ENCODE measurements at regions not wholly inside any gene's neighbourhood (a gene's known extent, or its start where the extent isn't known, plus 50 kb on each side); places are given as distances from the start of the nearest gene placed in this dataset.

DNA sequence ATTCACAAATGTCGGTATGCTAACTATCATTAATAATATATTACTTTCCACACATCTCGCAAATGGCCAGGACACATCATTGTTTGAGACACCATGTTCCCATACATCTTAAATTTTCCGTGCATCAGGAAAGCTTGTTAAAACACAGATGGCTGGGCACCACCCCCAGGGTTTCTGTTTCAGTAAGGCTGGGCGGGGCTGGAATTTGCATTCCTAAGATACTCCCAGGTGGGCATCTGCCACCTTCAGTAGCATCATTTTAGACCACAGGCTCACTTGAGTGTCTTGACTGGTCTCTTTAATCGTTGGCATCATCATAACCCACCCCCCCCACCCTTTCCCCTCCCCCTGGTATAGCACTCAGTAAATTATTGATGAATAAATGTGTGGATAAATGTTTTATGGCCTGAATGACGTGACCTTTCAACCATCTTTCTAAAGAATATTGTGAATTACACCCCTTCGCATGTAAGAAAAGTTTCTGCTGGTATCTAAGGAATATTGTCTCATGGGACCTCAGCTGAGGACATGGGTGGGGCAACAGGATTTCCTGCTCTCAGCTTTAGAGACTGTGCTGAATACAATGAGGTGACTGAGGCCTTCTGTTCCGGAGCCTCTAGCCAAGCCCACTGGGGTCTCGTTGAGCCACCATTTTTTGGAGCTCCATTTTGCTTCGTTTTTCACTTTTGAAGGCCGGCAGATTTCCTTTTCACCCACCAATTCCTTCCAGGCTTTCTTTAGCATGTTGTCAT is 124.1 kb upstream of the NEDD9 start:
- no peak for DNase-seq

DNA sequence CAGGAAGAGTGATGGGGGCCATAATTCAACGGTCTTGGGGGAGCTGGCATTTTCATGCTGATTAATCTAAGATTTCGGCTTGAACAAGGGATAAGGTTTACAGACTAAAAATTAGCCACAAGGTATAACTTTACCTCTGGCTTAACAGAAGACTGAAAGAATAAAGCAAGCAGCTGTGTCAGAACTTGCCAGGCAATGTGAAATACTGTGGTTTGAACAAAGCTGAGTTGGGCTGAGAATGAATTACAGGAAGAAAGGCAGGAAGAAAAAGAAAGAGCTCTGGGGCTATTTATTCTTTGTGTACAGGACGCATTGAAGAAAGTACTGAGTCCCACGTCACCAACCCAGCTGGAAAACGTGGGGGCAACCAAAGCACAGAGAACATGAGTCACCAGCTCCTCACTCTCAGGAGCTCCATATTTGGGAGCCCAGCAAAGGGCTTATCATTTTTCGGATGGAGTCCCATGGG is 121.5 kb upstream of the NEDD9 start:
- peak; percentile 34 for DNase-seq

DNA sequence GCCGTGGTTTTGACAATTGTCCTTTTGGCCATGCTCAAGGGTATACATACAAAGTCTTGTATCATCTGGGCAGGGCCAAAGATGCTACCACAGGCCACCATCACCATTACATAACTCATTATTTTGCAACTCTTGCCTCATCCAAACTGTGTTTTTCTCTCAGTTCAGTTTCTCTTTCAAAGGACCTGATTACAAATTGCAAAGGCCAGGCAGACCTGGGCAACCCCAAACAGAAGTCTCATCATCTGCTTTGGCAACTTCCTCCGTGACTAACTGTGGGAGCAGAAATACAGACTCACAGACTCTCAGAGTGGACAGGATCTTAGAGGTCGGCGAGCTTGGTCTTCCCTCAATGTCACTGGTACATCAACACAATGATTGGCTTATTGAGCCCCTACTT is 117.8 kb upstream of the NEDD9 start:
- no peak for DNase-seq

DNA sequence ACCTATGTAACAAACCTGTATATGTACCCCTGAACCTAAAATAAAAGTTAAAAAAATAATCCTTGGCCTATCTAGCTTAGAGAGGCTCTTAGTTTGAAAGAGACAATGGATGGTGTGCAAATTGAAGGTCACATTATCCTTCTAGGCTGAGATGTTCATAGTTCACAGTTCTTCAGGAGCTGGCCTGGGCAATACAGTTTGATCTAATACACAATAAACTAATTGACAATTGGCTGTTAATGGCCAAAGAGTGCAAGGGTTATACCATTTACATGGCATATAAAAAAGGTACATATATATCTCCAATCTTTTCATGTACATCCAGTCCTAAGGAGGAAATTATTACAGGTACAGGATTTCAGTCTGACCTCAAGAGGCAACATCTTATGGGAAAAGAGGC is 117.4 kb upstream of the NEDD9 start:
- no peak for DNase-seq

DNA sequence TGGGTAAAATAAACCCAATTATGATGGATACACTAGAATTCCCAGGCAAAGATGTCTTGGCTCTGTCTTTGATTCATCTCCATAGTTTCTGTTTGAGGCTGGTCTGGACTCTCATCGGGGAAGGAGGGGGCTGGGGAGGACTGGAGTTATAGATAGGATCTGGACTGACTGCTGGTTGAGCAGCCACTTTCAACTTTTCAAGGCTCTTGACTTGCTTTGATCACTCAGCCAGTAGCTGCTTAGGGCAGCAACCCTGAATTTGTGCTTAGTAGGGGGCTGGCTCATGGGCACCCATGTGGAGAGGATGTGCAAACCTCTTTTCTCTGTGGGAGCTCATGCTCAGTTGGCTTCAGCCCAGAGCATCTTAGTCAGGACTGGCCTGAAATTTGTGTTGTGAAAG is 114.0 kb upstream of the NEDD9 start:
- no peak for DNase-seq

DNA sequence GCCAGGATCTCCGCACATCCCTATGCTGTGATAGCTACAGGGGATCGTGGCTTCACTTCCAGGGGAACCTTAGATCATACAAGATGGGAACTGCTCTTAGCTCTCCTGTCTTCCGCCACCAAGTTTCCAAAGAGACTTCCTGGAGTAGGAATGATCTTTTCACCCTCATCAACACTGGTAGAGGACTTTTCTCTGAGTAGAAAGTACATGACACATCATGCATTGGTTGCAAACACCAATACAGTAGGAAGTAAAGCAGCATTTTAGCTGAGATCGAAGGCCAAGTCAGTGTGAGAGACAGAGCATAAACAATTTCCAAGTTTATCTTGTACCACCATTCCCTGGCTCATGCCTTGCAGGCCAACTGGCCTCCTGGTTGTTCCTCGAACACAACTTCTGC is 113.1 kb upstream of the NEDD9 start:
- no peak for DNase-seq

DNA sequence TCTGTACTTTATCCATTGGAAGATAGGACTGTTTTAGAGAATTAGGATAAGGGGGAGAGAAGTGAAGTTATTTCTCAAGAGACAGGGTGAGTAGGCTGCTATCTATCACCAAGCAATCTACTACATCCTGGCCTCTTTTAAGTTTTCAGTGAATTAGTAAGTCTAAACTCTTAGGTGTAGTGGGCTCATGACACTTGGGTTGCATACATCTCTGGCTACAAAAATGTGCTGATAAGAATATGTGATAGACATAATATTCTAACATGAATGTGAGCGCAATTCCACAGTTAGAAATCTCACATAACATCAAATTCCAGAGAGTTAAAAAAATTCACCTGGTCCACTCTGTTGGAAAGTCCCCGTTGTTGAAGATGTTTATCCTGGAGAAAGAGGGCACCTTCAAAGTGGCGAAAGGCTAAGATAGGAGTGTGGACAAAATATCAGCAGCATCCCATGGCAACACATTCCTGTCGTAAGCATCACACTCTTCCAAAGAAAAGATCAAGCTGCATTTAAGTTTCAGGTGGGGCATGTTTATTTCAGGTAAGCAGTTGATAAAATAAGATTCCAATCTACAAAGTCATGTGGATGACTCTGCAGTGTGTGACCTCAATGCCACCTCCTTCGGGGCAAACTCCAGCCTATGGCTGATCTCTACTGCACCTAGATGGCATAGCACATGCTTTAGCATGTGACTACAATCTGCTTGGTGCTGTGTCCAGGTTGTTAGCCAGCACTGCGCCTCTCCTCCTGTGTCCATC is 111.7 kb upstream of the NEDD9 start:
- no peak for DNase-seq

DNA sequence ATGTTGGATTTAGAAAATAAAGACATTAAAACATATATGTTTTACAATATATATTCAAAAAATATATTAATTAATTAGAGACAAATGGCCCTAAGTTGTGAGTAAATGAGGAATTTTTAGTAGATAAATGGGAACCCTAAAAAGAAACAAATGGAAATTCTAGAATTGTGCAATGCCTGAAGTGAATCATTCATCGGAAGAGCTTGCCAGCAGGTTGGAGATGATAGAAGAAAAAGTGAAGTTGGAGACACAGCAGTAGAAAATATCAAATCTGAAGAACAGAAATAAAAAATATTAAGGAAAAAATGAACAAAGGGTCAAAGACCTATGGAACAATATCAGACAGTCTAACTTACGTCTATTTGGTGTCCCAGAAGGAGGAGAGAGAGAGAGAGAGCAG is 109.4 kb upstream of the NEDD9 start:
- DNase-seq, result no peak

DNA sequence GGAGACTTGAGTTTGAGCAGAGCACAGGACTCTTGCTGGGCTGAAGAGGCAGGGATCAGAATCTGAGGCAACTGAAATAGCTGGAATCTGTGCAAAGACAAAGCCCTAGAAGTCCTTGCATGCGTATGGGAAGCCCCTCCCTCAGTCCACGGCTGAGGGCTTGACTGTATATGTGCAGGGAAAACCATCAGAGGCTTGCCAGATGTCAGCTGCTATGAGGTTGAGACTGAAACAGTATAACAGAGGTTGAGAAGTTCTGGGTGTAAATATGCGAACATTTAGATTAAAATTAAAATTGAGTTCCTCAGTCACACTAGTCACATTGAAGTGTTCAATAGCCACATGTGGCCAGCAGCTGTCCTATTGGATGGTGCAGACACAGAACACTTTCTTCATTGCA is 108.8 kb upstream of the NEDD9 start:
- no peak for DNase-seq

DNA sequence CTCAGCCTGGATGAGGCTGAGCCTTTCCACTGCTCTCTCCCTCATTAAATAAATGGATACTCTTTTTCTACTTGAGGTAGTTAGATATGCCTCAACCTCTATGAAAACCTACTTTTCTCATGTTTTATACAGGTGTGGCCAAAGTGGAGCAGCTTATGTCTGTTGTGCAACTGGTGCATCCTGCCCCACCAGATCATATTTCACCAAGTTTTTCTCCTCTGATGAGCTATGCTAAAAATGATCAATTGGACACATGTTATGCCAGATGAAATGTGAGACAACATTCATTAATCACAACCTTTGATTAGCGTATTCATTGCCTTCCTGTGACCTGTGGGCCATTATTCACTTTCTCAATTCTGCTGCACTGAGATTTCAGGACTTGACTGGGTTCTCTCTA is 106.9 kb upstream of the NEDD9 start:
- no peak for DNase-seq

DNA sequence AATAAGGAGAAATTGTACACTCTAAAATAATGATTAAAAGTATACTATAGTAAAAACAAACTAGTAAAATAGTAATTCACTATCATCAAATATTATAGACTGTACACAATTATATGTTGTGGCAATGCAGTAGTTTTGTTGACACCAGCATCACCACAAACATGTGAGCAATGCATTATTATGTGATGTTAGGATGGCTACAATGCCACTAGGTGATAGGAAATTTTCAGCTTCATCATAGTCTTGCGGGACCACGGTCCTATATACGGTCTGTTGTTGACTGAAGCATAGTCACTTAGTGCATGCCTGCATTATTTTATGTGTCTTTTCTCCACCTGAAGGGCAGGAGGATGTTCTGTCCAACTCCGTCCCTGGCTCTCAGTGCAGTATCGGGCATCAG is 104.8 kb upstream of the NEDD9 start:
- DNase-seq, result no peak

DNA sequence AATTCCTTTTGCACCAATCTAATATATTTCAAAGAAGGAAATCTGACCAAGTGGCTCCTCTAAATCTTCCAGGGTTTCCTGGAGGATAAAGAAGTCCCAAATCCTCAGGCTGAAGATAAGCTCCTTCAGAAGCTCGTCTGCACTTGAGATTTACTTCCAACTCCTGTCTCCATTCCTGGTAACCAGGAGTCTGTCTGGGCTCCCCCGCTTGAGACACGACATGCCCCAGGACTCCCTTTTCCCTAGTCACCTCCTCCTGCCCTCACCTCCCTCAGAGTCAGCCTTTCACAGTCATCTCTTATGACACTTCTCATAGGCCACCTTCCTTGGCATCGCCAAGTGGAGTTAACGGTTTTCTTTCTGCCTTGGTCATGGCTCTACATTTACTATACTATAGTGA is 103.4 kb upstream of the NEDD9 start:
- DNase-seq, result no peak

DNA sequence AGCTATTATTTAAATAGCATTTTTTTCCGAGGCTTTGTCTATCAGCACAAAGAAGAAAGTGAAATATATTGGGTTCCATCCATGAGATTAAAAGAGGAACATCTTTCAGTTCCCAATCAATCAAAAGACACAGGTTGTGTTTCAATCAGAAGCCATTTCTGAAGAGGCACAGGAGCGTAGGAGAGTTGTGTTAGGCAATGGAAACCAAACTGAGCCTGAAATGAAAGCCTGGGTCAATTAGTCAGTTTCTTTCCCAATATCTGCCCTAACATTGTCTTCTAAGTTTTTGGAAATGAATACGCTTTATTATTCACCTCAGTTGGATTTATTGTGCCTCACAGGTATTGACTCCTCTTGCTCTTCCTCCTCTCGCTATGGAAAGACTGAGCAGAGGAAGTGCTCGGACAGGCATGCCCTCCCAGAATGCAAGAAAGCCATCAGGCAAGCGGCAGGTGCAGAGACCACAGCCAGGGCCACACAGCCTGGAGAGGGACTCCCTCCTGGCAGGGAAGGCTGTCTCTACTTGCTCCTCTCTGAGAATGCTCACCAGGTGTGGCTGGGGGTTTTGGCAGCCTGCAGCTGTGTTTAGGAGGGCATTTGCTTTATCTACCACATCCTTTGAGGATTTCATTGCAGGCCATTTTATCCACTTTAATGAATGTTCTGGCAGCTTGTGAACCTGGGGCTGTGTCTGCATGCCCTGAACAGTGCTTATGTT is 100.8 kb upstream of the NEDD9 start:
- DNase-seq, result no peak

DNA sequence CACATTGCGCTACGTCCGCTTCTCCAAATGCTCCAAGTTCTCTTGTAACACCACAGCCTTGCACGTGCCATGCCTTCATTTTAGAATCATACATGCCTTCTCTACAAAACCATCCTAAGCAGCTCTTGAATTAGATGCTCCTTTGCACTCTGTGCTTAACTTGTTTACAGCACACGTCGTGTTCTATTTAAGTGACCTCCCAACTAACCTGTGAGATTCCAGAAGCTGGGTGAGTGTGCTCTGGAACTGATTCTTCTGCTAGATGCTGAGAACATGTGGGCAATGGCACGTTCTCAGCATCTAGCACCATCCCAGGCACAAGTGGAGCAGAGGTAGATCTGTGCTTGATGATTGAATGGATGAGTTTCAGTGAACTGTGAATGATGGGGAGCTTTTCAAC is 100.0 kb upstream of the NEDD9 start:
- DNase-seq, result no peak

DNA sequence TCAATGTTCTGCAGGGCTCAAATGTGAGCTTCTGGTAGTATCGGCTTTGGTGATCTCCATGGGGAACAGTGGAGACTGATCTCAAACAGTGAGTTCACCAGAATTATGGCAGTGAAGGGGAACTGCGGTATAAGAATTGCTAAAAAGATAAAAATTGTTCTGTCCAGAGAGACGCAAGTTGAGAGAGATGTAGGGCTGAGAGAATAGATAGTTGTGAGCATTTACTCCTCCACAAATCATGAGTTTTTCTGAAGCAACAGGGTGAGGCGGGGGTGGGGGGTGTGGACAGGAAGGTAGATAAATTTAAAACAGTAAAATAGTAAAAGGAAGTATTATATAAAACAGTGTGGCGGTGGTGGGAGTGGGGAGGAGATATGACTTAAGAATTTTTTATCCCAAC is 98.6 kb upstream of the NEDD9 start:
- no peak for DNase-seq

DNA sequence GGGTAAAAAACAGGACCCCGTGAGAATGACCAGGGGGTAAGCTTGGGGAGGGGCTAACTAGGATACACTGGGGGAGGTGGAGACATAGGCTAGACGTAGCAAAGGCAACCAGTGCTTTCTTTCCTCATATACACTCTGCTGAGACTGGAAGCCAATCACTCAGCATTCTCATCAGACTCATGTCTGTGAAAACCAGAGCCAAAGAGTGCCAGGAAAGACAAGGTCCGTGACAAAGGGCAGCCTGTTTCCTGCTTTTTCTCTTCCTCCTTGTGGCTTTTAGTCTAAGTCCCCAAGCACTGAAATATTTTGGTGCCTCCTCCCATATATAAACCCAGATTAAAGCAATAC is 97.9 kb upstream of the NEDD9 start:
- DNase-seq, result no peak

DNA sequence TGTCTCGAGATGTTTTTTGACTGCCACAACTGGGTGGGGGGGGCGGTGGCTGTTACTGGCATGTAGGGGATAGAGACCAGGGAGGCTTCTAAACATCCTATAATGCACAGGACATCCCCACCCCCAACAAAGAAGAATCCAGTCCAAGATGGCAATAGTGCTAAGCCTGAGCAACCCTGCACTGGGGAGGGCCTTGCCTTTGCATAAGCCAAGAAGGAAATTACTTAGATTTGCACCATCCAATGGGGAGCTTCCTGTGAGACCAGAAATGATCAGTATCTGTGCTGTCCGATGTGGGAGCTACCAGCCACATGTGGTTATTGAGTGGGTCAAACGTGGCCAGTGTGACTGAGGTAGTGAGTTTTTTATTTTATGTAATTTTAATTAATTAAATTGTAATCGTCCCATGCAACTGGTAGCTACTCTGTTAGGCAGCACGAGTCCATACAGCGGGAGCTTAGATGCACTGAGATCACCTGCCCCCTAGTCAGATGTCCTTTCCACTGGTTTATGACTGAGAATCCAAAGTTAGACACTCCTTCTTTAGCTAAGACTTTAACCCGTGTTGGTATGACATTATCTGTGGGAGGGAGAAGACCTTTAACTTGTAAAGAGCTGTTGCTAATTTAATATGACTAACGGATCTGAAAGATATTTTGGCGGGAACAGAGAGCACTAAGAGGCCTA is 97.4 kb upstream of the NEDD9 start:
- no peak for DNase-seq

DNA sequence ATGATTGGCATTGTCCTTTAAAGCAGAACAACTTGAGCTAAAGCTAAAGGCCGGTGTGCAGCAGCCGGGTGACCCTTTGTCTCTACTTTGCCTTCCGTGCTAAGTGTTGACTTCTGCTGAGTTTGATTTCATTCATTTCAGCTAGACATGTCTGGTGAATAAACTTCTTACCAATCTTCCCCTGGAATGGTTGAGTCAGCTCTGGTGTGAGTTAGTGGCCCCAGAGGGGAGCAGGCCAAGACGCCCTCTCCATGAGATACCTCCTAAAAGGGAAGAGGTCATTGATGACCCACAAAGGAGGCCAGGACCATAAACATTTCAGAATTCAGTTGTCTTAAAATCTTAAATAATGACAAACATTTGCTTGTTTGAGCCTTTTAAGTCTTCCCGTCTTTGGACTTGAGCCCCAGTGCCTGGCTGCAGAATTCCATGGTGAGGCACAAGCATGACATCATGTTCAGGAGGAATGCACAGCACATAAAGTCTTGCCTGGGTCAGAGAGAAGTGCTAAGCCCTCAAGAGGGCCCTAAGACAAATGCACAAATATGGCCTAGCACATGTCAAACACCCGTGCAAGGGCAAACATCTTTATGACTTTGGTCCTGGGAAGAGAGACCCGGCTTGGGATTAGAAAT is 96.3 kb upstream of the NEDD9 start:
- no peak for DNase-seq

DNA sequence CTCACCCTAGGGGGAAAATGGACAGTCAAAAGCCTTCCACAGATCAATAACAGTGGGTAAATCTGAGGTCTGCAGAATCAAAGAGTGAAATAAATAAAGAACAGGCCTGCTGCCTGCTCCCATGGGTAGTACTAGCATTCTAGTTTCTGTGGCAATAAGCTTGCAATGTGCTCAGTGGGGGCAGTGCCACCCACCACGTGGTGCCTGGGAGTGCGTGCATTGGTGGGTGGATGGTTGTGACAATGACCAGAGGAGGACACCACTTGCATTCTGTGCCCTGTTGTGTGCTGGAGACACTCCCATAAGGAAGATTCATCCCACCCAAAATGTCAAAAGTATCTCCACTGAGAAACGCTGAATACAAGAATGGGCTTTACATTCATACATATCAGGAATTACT is 95.5 kb upstream of the NEDD9 start:
- DNase-seq, result no peak

DNA sequence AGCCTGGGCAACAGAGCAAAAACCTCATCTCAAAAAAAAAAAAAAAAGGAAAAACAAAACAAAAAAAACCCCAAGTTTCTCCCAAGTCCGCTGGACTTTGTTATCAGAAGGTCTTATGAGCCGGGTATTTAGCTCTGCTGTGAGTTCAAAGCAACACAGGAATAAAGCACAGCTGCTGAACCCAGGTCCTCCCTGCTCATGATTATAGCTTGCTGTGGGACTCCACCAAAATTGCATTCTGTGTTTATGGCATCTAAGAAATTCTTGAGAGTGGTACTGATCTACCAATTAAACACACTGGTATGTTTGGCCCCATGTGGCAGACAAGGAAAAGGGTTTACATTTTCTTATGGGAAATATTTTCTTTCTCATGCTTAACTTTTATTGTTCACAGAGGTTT is 93.6 kb upstream of the NEDD9 start:
- DNase-seq, result no peak

DNA sequence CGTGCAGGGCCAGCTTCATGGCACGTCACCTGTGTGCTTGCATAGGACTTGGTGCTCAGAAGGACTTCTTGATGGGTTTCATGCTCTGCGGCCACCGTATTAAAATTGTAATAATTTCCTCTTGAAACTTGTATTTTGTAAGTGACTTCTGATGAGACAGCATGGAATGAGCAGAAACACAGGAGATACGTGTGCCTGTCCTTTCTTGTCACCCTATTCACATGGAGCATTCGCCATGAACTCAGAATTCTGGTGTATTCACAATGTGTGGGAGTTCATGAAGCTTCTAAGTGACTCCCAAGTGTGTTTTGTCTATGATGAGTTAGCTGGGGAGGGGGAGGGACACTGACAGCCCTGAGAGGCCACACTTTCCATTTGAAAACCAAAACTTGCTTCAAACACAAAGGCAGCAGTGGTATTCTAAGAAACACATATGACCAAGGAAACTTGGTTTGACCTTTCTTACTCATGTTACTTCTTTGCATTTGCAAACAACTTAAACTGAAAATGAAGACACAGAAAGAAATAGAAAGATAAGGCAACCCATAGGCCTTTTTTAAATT is 92.1 kb upstream of the NEDD9 start:
- no peak for DNase-seq

All from hindlimb muscle (tissue), 1 donor.